ENCODE measurements at regions not wholly inside any gene's neighbourhood (a gene's known extent, or its start where the extent isn't known, plus 50 kb on each side); places are given as distances from the start of the nearest gene placed in this dataset.
A peak's percentile ranks its signal among the peaks of the same experiment; 100 is the strongest.

DNA sequence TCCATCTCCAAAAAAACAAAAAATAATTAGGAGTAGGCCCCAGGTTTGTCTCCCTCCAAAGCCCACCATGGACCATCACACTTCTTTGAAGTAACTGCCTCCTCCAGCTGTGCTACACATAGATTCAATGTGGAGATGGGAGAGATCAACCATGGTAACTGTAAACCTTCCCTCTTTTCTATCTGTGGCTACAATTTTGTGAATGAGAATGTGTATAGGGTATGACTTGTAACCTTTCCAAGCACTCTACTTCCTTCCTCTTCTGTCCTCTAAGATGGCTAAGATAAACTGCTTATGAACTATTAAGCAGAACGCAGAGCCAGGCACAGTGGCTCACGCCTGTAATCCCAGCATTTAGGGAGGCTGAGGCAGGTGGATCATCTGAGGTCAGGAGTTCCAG, 55.5 kb upstream of the ATP11B start:
- no peak for DNase-seq (ENCODE audit: extremely low spot score in 2 of 2)
- Histone ChIP-seq H3K27ac (no peak overlapping the region), H3K4me1 (no peaks in the 10 kb centered on the region), H3K4me3 (no peak overlapping the region), H3K9me3 (no peaks in the 10 kb centered on the region), H3K36me3 (no peaks in the 10 kb centered on the region), H3K27me3 (no peaks in the 10 kb centered on the region)
- intact Hi-C loops (cut with DNase I), result no loop called here
- TF ChIP-seq POLR2AphosphoS5 (IDR thresholded peaks at IDR 0.05; ENCODE audit: insufficient read depth in 1 of 2, low read depth in 1 of 2), result no peak
- TF ChIP-seq, protein P1, sequence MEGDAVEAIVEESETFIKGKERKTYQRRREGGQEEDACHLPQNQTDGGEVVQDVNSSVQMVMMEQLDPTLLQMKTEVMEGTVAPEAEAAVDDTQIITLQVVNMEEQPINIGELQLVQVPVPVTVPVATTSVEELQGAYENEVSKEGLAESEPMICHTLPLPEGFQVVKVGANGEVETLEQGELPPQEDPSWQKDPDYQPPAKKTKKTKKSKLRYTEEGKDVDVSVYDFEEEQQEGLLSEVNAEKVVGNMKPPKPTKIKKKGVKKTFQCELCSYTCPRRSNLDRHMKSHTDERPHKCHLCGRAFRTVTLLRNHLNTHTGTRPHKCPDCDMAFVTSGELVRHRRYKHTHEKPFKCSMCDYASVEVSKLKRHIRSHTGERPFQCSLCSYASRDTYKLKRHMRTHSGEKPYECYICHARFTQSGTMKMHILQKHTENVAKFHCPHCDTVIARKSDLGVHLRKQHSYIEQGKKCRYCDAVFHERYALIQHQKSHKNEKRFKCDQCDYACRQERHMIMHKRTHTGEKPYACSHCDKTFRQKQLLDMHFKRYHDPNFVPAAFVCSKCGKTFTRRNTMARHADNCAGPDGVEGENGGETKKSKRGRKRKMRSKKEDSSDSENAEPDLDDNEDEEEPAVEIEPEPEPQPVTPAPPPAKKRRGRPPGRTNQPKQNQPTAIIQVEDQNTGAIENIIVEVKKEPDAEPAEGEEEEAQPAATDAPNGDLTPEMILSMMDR (IDR thresholded peaks at IDR 0.05), result no peak
- no peak for TF ChIP-seq POLR2A (IDR thresholded peaks at IDR 0.05)

- peak in 1 of 2 donors; percentile 43 for TF ChIP-seq POLR2AphosphoS5 (IDR thresholded peaks at IDR 0.05; ENCODE audit: insufficient read depth in 1 of 2, low read depth in 1 of 2)
- no peak for TF ChIP-seq POLR2A (IDR thresholded peaks at IDR 0.05)
- TF ChIP-seq, protein P1 (IDR thresholded peaks at IDR 0.05), result no peak
- no peak for DNase-seq (ENCODE audit: extremely low spot score in 2 of 2)
- Histone ChIP-seq H3K27ac (no peak overlapping the region), H3K4me3 (no peak overlapping the region), H3K36me3 (no peaks in the 10 kb centered on the region), H3K9me3 (no peaks in the 10 kb centered on the region), H3K27me3 (no peaks in the 10 kb centered on the region), H3K4me1 (no peaks in the 10 kb centered on the region)
- intact Hi-C loops (cut with DNase I), result no loop called here
Observed at GRCh38 chr3:182738583-182739411, 54.5 kb upstream of the ATP11B start.

- Histone ChIP-seq H3K27me3 (no peaks in the 10 kb centered on the region), H3K27ac (no peak overlapping the region), H3K9me3 (no peaks in the 10 kb centered on the region), H3K4me1 (no peaks in the 10 kb centered on the region), H3K36me3 (no peaks in the 10 kb centered on the region), H3K4me3 (peak overlapping the region in 1 of 2 donors; percentile 16)
- TF ChIP-seq POLR2AphosphoS5 (IDR thresholded peaks at IDR 0.05; ENCODE audit: insufficient read depth in 1 of 2, low read depth in 1 of 2) (no peak), POLR2A (IDR thresholded peaks at IDR 0.05) (no peak)
- TF ChIP-seq, protein P1 (IDR thresholded peaks at IDR 0.05), result no peak
- no peak for DNase-seq (ENCODE audit: extremely low spot score in 2 of 2)
- intact Hi-C loops (cut with DNase I), result no loop called here
Observed at GRCh38 chr3:182739619-182740018, 53.7 kb upstream of the ATP11B start.

GRCh38 chr3:182740710-182741109, 52.6 kb upstream of the ATP11B start:
- no peak overlapping the region for H3K4me3 ChIP-seq
- DNase-seq (ENCODE audit: extremely low spot score in 2 of 2), result no peak
- intact Hi-C loops (cut with DNase I), result no loop called here
- TF ChIP-seq, protein P1 (IDR thresholded peaks at IDR 0.05), result no peak
- TF ChIP-seq POLR2AphosphoS5 (IDR thresholded peaks at IDR 0.05; ENCODE audit: insufficient read depth in 1 of 2, low read depth in 1 of 2) (peak in 1 of 2 donors; percentile 41), POLR2A (IDR thresholded peaks at IDR 0.05) (no peak)
- H3K27ac ChIP-seq, result no peak overlapping the region
- no peaks in the 10 kb centered on the region for H3K27me3 ChIP-seq
- no peaks in the 10 kb centered on the region for H3K9me3 ChIP-seq
- H3K36me3 ChIP-seq, result no peaks in the 10 kb centered on the region
- no peaks in the 10 kb centered on the region for H3K4me1 ChIP-seq

DNA sequence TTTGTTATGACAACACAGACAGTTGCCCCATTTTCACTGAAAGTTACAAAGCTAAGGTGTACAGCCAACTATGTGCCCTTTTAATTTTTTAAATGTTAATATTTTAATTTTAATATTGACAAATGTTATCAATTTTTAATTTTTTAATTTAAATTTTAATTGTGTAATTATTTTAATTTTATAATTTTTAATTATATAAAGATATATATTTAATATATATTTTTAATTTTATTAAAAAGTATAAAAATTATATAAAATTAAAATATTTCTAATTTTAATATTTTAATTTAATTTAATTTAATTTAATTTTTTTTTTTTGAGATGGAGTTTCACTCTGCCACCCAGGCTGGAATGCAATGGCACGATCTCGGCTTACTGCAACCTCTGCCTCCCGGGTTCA, 52.1 kb upstream of the ATP11B start:
- Histone ChIP-seq H3K27ac (no peak overlapping the region), H3K4me3 (no peak overlapping the region), H3K9me3 (no peaks in the 10 kb centered on the region), H3K4me1 (no peaks in the 10 kb centered on the region), H3K36me3 (no peaks in the 10 kb centered on the region), H3K27me3 (no peaks in the 10 kb centered on the region)
- TF ChIP-seq, protein P1 (IDR thresholded peaks at IDR 0.05), result no peak
- TF ChIP-seq POLR2AphosphoS5 (IDR thresholded peaks at IDR 0.05; ENCODE audit: insufficient read depth in 1 of 2, low read depth in 1 of 2) (no peak), POLR2A (IDR thresholded peaks at IDR 0.05) (no peak)
- DNase-seq (ENCODE audit: extremely low spot score in 2 of 2), result no peak
- intact Hi-C loops (cut with DNase I), result no loop called here

Measured in vagina (tissue), 2 donors.